MCF 10A (cell line): ENCODE measurements at regions not wholly inside any gene's neighbourhood (a gene's known extent, or its start where the extent isn't known, plus 50 kb on each side); places are given as distances from the start of the nearest gene placed in this dataset.

Experiments
- BruUV-seq: library from RNA; stranded (reverse); fragments of 400-500 nt; replicated peaks from 2 replicates; lab custom pipeline; 2021; lab: Mats Ljungman, UMichigan
- CTCF ChIA-PET: fragments of 300-600 bp; sonication (Branson Sonifier 250); formaldehyde crosslinking; extraction: SDS; loops from one replicate; lab custom pipeline; 2021; ENCODE audit warnings: antibody characterized with exemption, inconsistent platforms; lab: Yijun Ruan, JAX
- POLR2A ChIA-PET: fragments of 300-600, 350-650 bp; sonication (Branson Sonifier 250); formaldehyde crosslinking; extraction: SDS; loops from one replicate; lab custom pipeline; 2020; ENCODE audit warnings: antibody characterized with exemption, inconsistent platforms; lab: Yijun Ruan, JAX
- DNase-seq: peaks from one replicate; pipeline ENCODE4 v3.0.0-alpha.2; 2018; ENCODE audit not compliant: unreplicated experiment
- H3K27ac Mint-ChIP-seq: one replicate; pipeline ENCODE4 v1.8.0; 2022; ENCODE audit warnings: mild to moderate bottlenecking, low read depth, mixed read lengths; ENCODE audit not compliant: unreplicated experiment
- H3K27me3 Mint-ChIP-seq: one replicate; pipeline ENCODE4 v1.8.0; 2022; ENCODE audit warnings: mixed read lengths; ENCODE audit not compliant: insufficient read depth, unreplicated experiment
- H3K36me3 Mint-ChIP-seq: one replicate; pipeline ENCODE4 v1.8.0; 2022; ENCODE audit warnings: mild to moderate bottlenecking, moderate library complexity, mixed read lengths; ENCODE audit not compliant: insufficient read depth, unreplicated experiment
- H3K4me1 Mint-ChIP-seq: one replicate; pipeline ENCODE4 v1.8.0; 2022; ENCODE audit warnings: mixed read lengths; ENCODE audit not compliant: insufficient read depth, unreplicated experiment
- H3K4me3 Mint-ChIP-seq: one replicate; pipeline ENCODE4 v1.8.0; 2022; ENCODE audit warnings: mild to moderate bottlenecking, moderate library complexity, mixed read lengths; ENCODE audit not compliant: unreplicated experiment
- H3K9me3 Mint-ChIP-seq: one replicate; pipeline ENCODE4 v1.8.0; 2022; ENCODE audit warnings: mixed read lengths; ENCODE audit not compliant: unreplicated experiment
- intact Hi-C: fragments of 100-400 bp; cut with micrococcal nuclease; formaldehyde crosslinking; loops from 2 replicates; pipeline ENCODE4 v1.14.1; 2022
- TF ChIP-seq, protein P1 (sequence below): fragments of 200-600 bp; IDR thresholded peaks from one replicate; pipeline ENCODE4 v1.8.0; 2022; ENCODE audit warnings: antibody characterized with exemption, mild to moderate bottlenecking; ENCODE audit not compliant: unreplicated experiment

DNA sequence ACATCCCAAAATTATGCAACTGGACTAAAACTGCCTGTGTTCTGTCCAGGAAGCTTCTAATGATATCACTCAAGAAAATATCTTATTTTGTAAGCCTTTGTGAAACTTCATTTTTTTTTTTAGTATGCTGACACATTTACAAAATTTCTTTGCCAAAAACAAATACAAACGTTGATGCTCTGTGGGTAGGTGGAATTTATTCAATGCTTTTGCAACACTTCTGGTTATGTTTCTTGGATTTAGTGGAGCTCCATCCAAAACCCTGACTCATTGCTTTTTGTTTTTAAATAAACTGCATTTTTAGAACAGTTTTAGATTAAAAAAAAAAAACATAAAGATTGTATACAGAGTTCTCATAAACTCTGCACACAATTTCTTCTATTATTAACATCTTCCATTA lies 250.9 kb upstream of the MAOA start:
- Mint-ChIP-seq H3K4me1 (peaks cover 13% of the 10 kb centered on the region), H3K4me3 (no peak overlapping the region), H3K27me3 (peaks cover 60% of the 10 kb centered on the region), H3K9me3 (no peaks in the 10 kb centered on the region), H3K27ac (no peak overlapping the region), H3K36me3 (no peaks in the 10 kb centered on the region)
- intact Hi-C loops = no loop called here
- TF ChIP-seq, protein P1, sequence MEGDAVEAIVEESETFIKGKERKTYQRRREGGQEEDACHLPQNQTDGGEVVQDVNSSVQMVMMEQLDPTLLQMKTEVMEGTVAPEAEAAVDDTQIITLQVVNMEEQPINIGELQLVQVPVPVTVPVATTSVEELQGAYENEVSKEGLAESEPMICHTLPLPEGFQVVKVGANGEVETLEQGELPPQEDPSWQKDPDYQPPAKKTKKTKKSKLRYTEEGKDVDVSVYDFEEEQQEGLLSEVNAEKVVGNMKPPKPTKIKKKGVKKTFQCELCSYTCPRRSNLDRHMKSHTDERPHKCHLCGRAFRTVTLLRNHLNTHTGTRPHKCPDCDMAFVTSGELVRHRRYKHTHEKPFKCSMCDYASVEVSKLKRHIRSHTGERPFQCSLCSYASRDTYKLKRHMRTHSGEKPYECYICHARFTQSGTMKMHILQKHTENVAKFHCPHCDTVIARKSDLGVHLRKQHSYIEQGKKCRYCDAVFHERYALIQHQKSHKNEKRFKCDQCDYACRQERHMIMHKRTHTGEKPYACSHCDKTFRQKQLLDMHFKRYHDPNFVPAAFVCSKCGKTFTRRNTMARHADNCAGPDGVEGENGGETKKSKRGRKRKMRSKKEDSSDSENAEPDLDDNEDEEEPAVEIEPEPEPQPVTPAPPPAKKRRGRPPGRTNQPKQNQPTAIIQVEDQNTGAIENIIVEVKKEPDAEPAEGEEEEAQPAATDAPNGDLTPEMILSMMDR = no peak
- BruUV-seq = no TSS peak
- CTCF ChIA-PET = interaction anchor here (0.6 to 0.8 kb wide), 3 partner anchors 146 to 778 kb away, joined by 3 to 5 read pairs (median 3); no protein-coding TSS in a partner anchor
- DNase-seq = peak; percentile 56
- POLR2A ChIA-PET = interaction anchor here (0.5 to 0.7 kb wide), 3 partner anchors 16 to 252 kb away, joined by 3 to 4 read pairs (median 4); no protein-coding TSS in a partner anchor

DNA sequence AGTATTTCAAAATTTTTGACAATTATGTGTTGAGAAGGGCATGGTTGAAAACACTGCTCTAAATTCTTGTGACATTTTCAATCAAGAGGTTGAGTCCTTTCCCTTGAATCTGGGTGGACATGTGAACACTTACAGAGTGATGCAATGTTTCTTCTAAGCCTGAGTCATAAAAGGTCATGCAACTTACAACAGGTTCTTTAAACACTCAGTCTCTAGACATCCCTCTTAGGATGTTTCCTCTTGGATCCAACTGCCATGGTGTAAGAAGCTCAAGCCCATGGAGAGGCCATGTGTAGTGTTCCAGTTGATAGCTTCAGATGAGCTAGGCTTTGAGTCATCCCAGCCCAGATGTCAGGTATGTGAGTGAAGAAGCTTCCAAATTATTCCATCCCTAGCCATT lies 232.2 kb upstream of the MAOA start:
- Mint-ChIP-seq H3K4me1 (no peaks in the 10 kb centered on the region), H3K9me3 (peaks cover 3% of the 10 kb centered on the region), H3K27me3 (peaks cover 24% of the 10 kb centered on the region), H3K27ac (no peak overlapping the region), H3K36me3 (no peaks in the 10 kb centered on the region), H3K4me3 (no peak overlapping the region)
- DNase-seq = peak; percentile 62
- POLR2A ChIA-PET = interaction anchor here (0.7 kb wide), 1 partner anchor 42 kb away, joined by 4 read pairs; no protein-coding TSS in a partner anchor
- BruUV-seq = no TSS peak
- CTCF ChIA-PET = no interaction called here
- intact Hi-C loops = no loop called here
- TF ChIP-seq, protein P1 = no peak

DNA sequence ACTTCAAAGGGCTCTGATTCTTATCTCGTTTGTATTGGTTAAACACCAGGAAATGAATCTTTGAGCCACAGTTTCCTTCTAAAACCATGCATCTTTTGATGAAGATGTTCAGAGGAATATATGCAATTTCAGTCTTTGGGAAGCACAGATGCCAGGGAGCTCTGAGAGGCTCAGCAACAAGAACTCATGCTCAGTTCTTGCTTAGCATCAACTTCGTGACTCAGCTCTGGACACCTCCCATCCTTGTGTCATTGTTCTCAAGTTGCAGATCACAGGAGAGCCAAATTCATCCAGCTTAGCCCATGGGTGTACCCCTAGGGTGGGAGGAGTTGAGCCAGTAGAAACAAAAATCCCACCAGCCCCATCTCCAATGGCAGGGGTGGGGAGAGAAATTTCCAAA lies 219.6 kb upstream of the MAOA start:
- Mint-ChIP-seq H3K4me3 (no peak overlapping the region), H3K27me3 (peaks cover 67% of the 10 kb centered on the region), H3K4me1 (no peaks in the 10 kb centered on the region), H3K36me3 (no peaks in the 10 kb centered on the region), H3K9me3 (peaks cover 14% of the 10 kb centered on the region), H3K27ac (no peak overlapping the region)
- intact Hi-C loops = no loop called here
- no peak for DNase-seq
- CTCF ChIA-PET = no interaction called here
- POLR2A ChIA-PET = no interaction called here
- BruUV-seq = no TSS peak
- TF ChIP-seq, protein P1 = no peak

DNA sequence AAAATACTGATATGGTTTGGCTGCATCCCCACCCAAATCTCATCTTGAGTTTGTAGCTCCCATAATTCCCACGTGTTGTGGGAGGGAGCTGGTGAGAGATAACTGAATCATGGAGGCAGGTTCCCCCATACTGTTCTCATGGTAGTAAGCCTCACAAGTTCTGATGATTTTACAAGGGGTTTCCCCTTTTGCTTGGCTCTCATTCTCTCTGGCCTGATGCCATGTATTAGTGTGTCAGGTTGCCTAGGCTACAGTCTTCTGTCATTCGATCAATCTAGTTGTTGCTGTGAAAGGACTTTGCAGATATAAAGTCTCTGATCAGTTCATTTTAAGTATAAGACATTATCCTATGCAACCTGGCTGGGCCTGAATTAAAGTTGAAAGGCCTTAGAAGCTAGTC lies 209.3 kb upstream of the MAOA start:
- H3K36me3 Mint-ChIP-seq = no peaks in the 10 kb centered on the region
- TF ChIP-seq, protein P1 = no peak
- POLR2A ChIA-PET = no interaction called here

More for the DNA sequence above, 209.3 kb upstream of the MAOA start:
- no peaks in the 10 kb centered on the region for H3K4me1 Mint-ChIP-seq
- DNase-seq = peak; percentile 12
- intact Hi-C loops = no loop called here
- CTCF ChIA-PET = interaction anchor here (0.6 kb wide), 1 partner anchor 26 kb away, joined by 3 read pairs; no protein-coding TSS in a partner anchor
- peaks cover 17% of the 10 kb centered on the region for H3K27me3 Mint-ChIP-seq
- H3K9me3 Mint-ChIP-seq = peaks cover 10% of the 10 kb centered on the region
- no peak overlapping the region for H3K27ac Mint-ChIP-seq
- no peak overlapping the region for H3K4me3 Mint-ChIP-seq
- BruUV-seq = no TSS peak
